ENCODE measurements at regions not wholly inside any gene's neighbourhood (a gene's known extent, or its start where the extent isn't known, plus 50 kb on each side); places are given as distances from the start of the nearest gene placed in this dataset.

DNA sequence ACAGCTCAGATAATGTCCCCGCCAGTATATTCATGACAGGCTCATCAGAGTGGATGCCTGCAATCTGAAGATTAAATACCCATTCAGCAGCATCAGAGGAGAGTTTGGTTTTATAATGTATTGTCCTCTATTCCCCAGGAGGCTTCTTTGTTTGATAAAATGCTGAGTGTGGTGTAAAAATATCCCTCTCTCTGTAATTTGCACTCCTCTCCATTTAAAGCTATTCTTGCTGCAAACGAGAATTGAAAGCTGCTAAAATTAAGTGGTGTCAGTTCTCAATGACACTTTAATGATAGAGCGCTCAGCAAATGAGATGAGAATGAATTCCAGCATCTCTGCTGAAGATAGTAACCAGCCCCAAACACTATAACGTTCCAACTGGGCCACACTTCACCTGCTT lies 205.7 kb upstream of the RRP15 start:
- Histone ChIP-seq H3K18ac (ENCODE audit: insufficient read length, low read depth, low read length) (no peak overlapping the region), H2AK5ac (ENCODE audit: insufficient read length, low read length) (no peak overlapping the region), H3K4me2 (ENCODE audit: insufficient read depth, insufficient read length, low read length) (no peak overlapping the region), H2BK12ac (ENCODE audit: insufficient read length, low read depth, low read length) (no peak overlapping the region), H3K4me1 (ENCODE audit: insufficient read depth, low read length) (no peaks in the 10 kb centered on the region), H3K27me3 (ENCODE audit: insufficient read depth, low read length) (no peaks in the 10 kb centered on the region), H3K23me2 (ENCODE audit: insufficient read length, low read depth, low read length, poor library complexity, severe bottlenecking) (no peaks in the 10 kb centered on the region), H2BK15ac (ENCODE audit: low read depth, low read length) (no peak overlapping the region), H3K79me2 (ENCODE audit: insufficient read depth, low read length) (no peaks in the 10 kb centered on the region), H4K8ac (replicated peaks; ENCODE audit: insufficient read length, low read depth, low read length) (no peak overlapping the region), H2BK5ac (ENCODE audit: insufficient read length, low read length) (no peak overlapping the region), H3K4ac (ENCODE audit: low read depth, low read length) (no peak overlapping the region), H3K14ac (ENCODE audit: insufficient read depth, low read length) (no peak overlapping the region), H4K5ac (ENCODE audit: insufficient read length, low read depth, low read length) (no peak overlapping the region), H2BK20ac (ENCODE audit: low read depth, low read length, poor library complexity, severe bottlenecking) (no peak overlapping the region), H4K91ac (ENCODE audit: insufficient read length, low read depth, low read length) (no peak overlapping the region), H3K79me1 (ENCODE audit: insufficient read depth, low read depth, low read length, poor library complexity, severe bottlenecking) (no peaks in the 10 kb centered on the region), H4K20me1 (ENCODE audit: control insufficient read depth, insufficient read depth, insufficient read length) (no peaks in the 10 kb centered on the region), H2BK120ac (ENCODE audit: low read depth, low read length, poor library complexity, severe bottlenecking) (no peak overlapping the region), H3K9ac (ENCODE audit: extremely low read depth, insufficient read length, low read length) (no peak overlapping the region), H3K27ac (ENCODE audit: insufficient read length, low read depth, low read length) (no peak overlapping the region), H3K23ac (ENCODE audit: insufficient read length, low read depth, low read length) (no peak overlapping the region), H3K56ac (ENCODE audit: insufficient read length, low read depth, low read length) (no peak overlapping the region), H3K9me3 (ENCODE audit: control insufficient read depth, low read depth, low read length) (no peaks in the 10 kb centered on the region), H2AFZ (ENCODE audit: low read length) (no peak overlapping the region), H3T11ph (ENCODE audit: low read length) (no peak overlapping the region)
- H3K36me3 Mint-ChIP-seq (ENCODE audit: insufficient read depth in 1 of 3, low read depth in 3 of 3): no peaks in the 10 kb centered on the region; a peak in 1 of 7 replicates
- H3K9me3 Mint-ChIP-seq: peaks cover 0 to 3% of the 10 kb centered on the region in 2 experiments; a peak in 2 of 5 replicates
- no peak overlapping the region for H3K4me3 Mint-ChIP-seq
- WGBS (ENCODE audit: extremely low coverage, insufficient read length, low lambda C conversion rate): no CpG with 5 or more reads among the region's 4 CpGs
- no peak for DNase-seq
- H3K27ac Mint-ChIP-seq: no peak overlapping the region
- TF ChIP-seq, protein P1, sequence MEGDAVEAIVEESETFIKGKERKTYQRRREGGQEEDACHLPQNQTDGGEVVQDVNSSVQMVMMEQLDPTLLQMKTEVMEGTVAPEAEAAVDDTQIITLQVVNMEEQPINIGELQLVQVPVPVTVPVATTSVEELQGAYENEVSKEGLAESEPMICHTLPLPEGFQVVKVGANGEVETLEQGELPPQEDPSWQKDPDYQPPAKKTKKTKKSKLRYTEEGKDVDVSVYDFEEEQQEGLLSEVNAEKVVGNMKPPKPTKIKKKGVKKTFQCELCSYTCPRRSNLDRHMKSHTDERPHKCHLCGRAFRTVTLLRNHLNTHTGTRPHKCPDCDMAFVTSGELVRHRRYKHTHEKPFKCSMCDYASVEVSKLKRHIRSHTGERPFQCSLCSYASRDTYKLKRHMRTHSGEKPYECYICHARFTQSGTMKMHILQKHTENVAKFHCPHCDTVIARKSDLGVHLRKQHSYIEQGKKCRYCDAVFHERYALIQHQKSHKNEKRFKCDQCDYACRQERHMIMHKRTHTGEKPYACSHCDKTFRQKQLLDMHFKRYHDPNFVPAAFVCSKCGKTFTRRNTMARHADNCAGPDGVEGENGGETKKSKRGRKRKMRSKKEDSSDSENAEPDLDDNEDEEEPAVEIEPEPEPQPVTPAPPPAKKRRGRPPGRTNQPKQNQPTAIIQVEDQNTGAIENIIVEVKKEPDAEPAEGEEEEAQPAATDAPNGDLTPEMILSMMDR (conservative IDR thresholded peaks at IDR 0.05): no peak
- no peaks in the 10 kb centered on the region; the same call in 1 of the 2 replicates for H3K27me3 Mint-ChIP-seq (ENCODE audit: low read depth)
- H3K4me1 Mint-ChIP-seq: peaks cover 5 to 13% of the 10 kb centered on the region in 2 experiments

All from H9 (cell line).